ENCODE measurements at regions not wholly inside any gene's neighbourhood (a gene's known extent, or its start where the extent isn't known, plus 50 kb on each side); places are given as distances from the start of the nearest gene placed in this dataset.
"Not testable (repeated sequence)": the region's sequence is repeated elsewhere in the genome, so short reads cannot be mapped to it uniquely, and the experiment has no call there.

- intact Hi-C loops (cut with micrococcal nuclease), result no loop called here
- DNase-seq (ENCODE audit: low spot score), result no peak
- no peak overlapping the region for H3K27ac Mint-ChIP-seq
These were observed 80.3 kb upstream of the SESTD1 start for GRCh38 chr2:179344970-179345369.

GRCh38 chr2:179344280-179344964 is 79.8 kb upstream of the SESTD1 start:
- Mint-ChIP-seq H3K9me3 (no peaks in the 10 kb centered on the region), H3K4me3 (ENCODE audit: low read depth) (no peak overlapping the region), H3K27me3 (ENCODE audit: low read depth) (no peaks in the 10 kb centered on the region), H3K27ac (no peak overlapping the region), H3K36me3 (ENCODE audit: low read depth) (no peaks in the 10 kb centered on the region), H3K4me1 (ENCODE audit: low read depth) (no peaks in the 10 kb centered on the region)
- no peak for DNase-seq (ENCODE audit: low spot score)
- intact Hi-C loops (cut with micrococcal nuclease), result no loop called here

More at GRCh38 chr2:179344970-179345369, 80.3 kb upstream of the SESTD1 start:
- H3K27me3 Mint-ChIP-seq (ENCODE audit: low read depth), result no peaks in the 10 kb centered on the region
- H3K9me3 Mint-ChIP-seq, result no peaks in the 10 kb centered on the region
- H3K36me3 Mint-ChIP-seq (ENCODE audit: low read depth), result no peaks in the 10 kb centered on the region
- H3K4me3 Mint-ChIP-seq (ENCODE audit: low read depth), result no peak overlapping the region
- no peaks in the 10 kb centered on the region for H3K4me1 Mint-ChIP-seq (ENCODE audit: low read depth)

GRCh38 chr2:179343945-179344279 is 79.3 kb upstream of the SESTD1 start:
- Mint-ChIP-seq H3K36me3 (ENCODE audit: low read depth) (no peaks in the 10 kb centered on the region), H3K4me1 (ENCODE audit: low read depth) (no peaks in the 10 kb centered on the region), H3K4me3 (ENCODE audit: low read depth) (no peak overlapping the region), H3K27ac (no peak overlapping the region), H3K27me3 (ENCODE audit: low read depth) (no peaks in the 10 kb centered on the region), H3K9me3 (no peaks in the 10 kb centered on the region)
- no peak for DNase-seq (ENCODE audit: low spot score)
- intact Hi-C loops (cut with micrococcal nuclease), result no loop called here

- Mint-ChIP-seq H3K27me3 (ENCODE audit: low read depth) (no peaks in the 10 kb centered on the region), H3K4me3 (ENCODE audit: low read depth) (no peak overlapping the region), H3K9me3 (no peaks in the 10 kb centered on the region), H3K4me1 (ENCODE audit: low read depth) (no peaks in the 10 kb centered on the region), H3K27ac (no peak overlapping the region), H3K36me3 (ENCODE audit: low read depth) (no peaks in the 10 kb centered on the region)
- intact Hi-C loops (cut with micrococcal nuclease), result no loop called here
- no peak for DNase-seq (ENCODE audit: low spot score)
These were observed 76.7 kb upstream of the SESTD1 start for GRCh38 chr2:179341152-179341866.

- no peaks in the 10 kb centered on the region for H3K27me3 Mint-ChIP-seq (ENCODE audit: low read depth)
- intact Hi-C loops (cut with micrococcal nuclease), result loop anchor here (1.0 kb wide), 1 partner anchor 121 kb away; no protein-coding TSS in a partner anchor
- no peaks in the 10 kb centered on the region for H3K4me1 Mint-ChIP-seq (ENCODE audit: low read depth)
- H3K4me3 Mint-ChIP-seq (ENCODE audit: low read depth), result no peak overlapping the region
- DNase-seq (ENCODE audit: low spot score), result no peak
- no peak overlapping the region for H3K27ac Mint-ChIP-seq
- H3K9me3 Mint-ChIP-seq, result no peaks in the 10 kb centered on the region
- H3K36me3 Mint-ChIP-seq (ENCODE audit: low read depth), result no peaks in the 10 kb centered on the region
These were observed 76.0 kb upstream of the SESTD1 start for GRCh38 chr2:179340678-179341077.

GRCh38 chr2:179338681-179339080 is 74.0 kb upstream of the SESTD1 start:
- DNase-seq (ENCODE audit: low spot score), result no peak
- no peak overlapping the region for H3K27ac Mint-ChIP-seq
- peaks cover 6% of the 10 kb centered on the region for H3K27me3 Mint-ChIP-seq (ENCODE audit: low read depth)
- H3K36me3 Mint-ChIP-seq (ENCODE audit: low read depth), result no peaks in the 10 kb centered on the region
- H3K9me3 Mint-ChIP-seq, result no peaks in the 10 kb centered on the region
- H3K4me3 Mint-ChIP-seq (ENCODE audit: low read depth), result no peak overlapping the region
- intact Hi-C loops (cut with micrococcal nuclease), result no loop called here
- H3K4me1 Mint-ChIP-seq (ENCODE audit: low read depth), result no peaks in the 10 kb centered on the region

GRCh38 chr2:179336782-179337534 is 72.3 kb upstream of the SESTD1 start:
- no peak overlapping the region for H3K4me3 Mint-ChIP-seq (ENCODE audit: low read depth)
- H3K27ac Mint-ChIP-seq, result no peak overlapping the region
- intact Hi-C loops (cut with micrococcal nuclease), result no loop called here
- peaks cover 11% of the 10 kb centered on the region for H3K27me3 Mint-ChIP-seq (ENCODE audit: low read depth)
- DNase-seq (ENCODE audit: low spot score), result no peak
- no peaks in the 10 kb centered on the region for H3K36me3 Mint-ChIP-seq (ENCODE audit: low read depth)
- no peaks in the 10 kb centered on the region for H3K4me1 Mint-ChIP-seq (ENCODE audit: low read depth)
- no peaks in the 10 kb centered on the region for H3K9me3 Mint-ChIP-seq

GRCh38 chr2:179335732-179336131 is 71.1 kb upstream of the SESTD1 start:
- no peak overlapping the region for H3K27ac Mint-ChIP-seq
- H3K36me3 Mint-ChIP-seq (ENCODE audit: low read depth), result no peaks in the 10 kb centered on the region
- H3K4me1 Mint-ChIP-seq (ENCODE audit: low read depth), result no peaks in the 10 kb centered on the region
- H3K27me3 Mint-ChIP-seq (ENCODE audit: low read depth), result peaks cover 11% of the 10 kb centered on the region
- H3K4me3 Mint-ChIP-seq (ENCODE audit: low read depth), result no peak overlapping the region
- no peaks in the 10 kb centered on the region for H3K9me3 Mint-ChIP-seq
- DNase-seq (ENCODE audit: low spot score), result no peak
- intact Hi-C loops (cut with micrococcal nuclease), result no loop called here

GRCh38 chr2:179332903-179333302 is 68.3 kb upstream of the SESTD1 start:
- no peaks in the 10 kb centered on the region for H3K4me1 Mint-ChIP-seq (ENCODE audit: low read depth)
- no peaks in the 10 kb centered on the region for H3K9me3 Mint-ChIP-seq
- no peak overlapping the region for H3K4me3 Mint-ChIP-seq (ENCODE audit: low read depth)
- peaks cover 11% of the 10 kb centered on the region for H3K27me3 Mint-ChIP-seq (ENCODE audit: low read depth)
- intact Hi-C loops (cut with micrococcal nuclease), result no loop called here
- DNase-seq (ENCODE audit: low spot score), result no peak
- no peak overlapping the region for H3K27ac Mint-ChIP-seq
- no peaks in the 10 kb centered on the region for H3K36me3 Mint-ChIP-seq (ENCODE audit: low read depth)

- Mint-ChIP-seq H3K9me3 (no peaks in the 10 kb centered on the region), H3K36me3 (ENCODE audit: low read depth) (no peaks in the 10 kb centered on the region), H3K4me1 (ENCODE audit: low read depth) (no peaks in the 10 kb centered on the region), H3K4me3 (ENCODE audit: low read depth) (no peak overlapping the region), H3K27ac (no peak overlapping the region), H3K27me3 (ENCODE audit: low read depth) (peaks cover 15% of the 10 kb centered on the region)
- intact Hi-C loops (cut with micrococcal nuclease), result no loop called here
- DNase-seq (ENCODE audit: low spot score), result no peak
These were observed 66.4 kb upstream of the SESTD1 start for GRCh38 chr2:179331061-179331460.

GRCh38 chr2:179322289-179322688 is 57.7 kb upstream of the SESTD1 start:
- Mint-ChIP-seq H3K4me3 (ENCODE audit: low read depth) (no peak overlapping the region), H3K36me3 (ENCODE audit: low read depth) (no peaks in the 10 kb centered on the region), H3K27ac (no peak overlapping the region), H3K27me3 (ENCODE audit: low read depth) (peaks cover under 1% of the 10 kb centered on the region), H3K9me3 (no peaks in the 10 kb centered on the region), H3K4me1 (ENCODE audit: low read depth) (no peaks in the 10 kb centered on the region)
- no peak for DNase-seq (ENCODE audit: low spot score)
- intact Hi-C loops (cut with micrococcal nuclease), result no loop called here

GRCh38 chr2:179321034-179321433 is 56.4 kb upstream of the SESTD1 start:
- DNase-seq (ENCODE audit: low spot score); H3K9me3 Mint-ChIP-seq; intact Hi-C loops (cut with micrococcal nuclease); H3K27ac Mint-ChIP-seq; H3K27me3 Mint-ChIP-seq (ENCODE audit: low read depth); H3K4me1 Mint-ChIP-seq (ENCODE audit: low read depth); H3K4me3 Mint-ChIP-seq (ENCODE audit: low read depth); H3K36me3 Mint-ChIP-seq (ENCODE audit: low read depth): not testable (repeated sequence)

GRCh38 chr2:179314729-179315128 is 50.1 kb upstream of the SESTD1 start:
- H3K27ac Mint-ChIP-seq; H3K36me3 Mint-ChIP-seq (ENCODE audit: low read depth); intact Hi-C loops (cut with micrococcal nuclease); H3K4me3 Mint-ChIP-seq (ENCODE audit: low read depth); H3K4me1 Mint-ChIP-seq (ENCODE audit: low read depth); H3K9me3 Mint-ChIP-seq; DNase-seq (ENCODE audit: low spot score); H3K27me3 Mint-ChIP-seq (ENCODE audit: low read depth): not testable (repeated sequence)

Data from activated T-helper 2 cell treated with anti-CD3 and anti-CD28 coated beads, Interferon-gamma antibody, Interleukin-2, Interleukin-4, amounts not matched to agents 10 μg/mL and 5 μg/mL and 100 μg/mL, durations not matched to agents 14 hours and 24 hours and 36 hours (primary cell).